ENCODE measurements at regions not wholly inside any gene's neighbourhood (a gene's known extent, or its start where the extent isn't known, plus 50 kb on each side); places are given as distances from the start of the nearest gene placed in this dataset.

- TF ChIP-seq CTCF (IDR thresholded peaks at IDR 0.05) (no peak), PREB (CRISPR knock-in tag; IDR thresholded peaks at IDR 0.05; ENCODE audit: borderline replicate concordance) (no peak), NFYB (CRISPR knock-in tag; conservative IDR thresholded peaks at IDR 0.05; ENCODE audit: low read depth) (no peak), ATF2 (CRISPR knock-in tag; IDR thresholded peaks at IDR 0.05; ENCODE audit: borderline replicate concordance, low read depth) (no peak)
These were observed 129.0 kb upstream of the FAM98A start for GRCh38 chr2:33728106-33728505.

Measured in WTC11 (cell line).